ENCODE measurements at regions not wholly inside any gene's neighbourhood (a gene's known extent, or its start where the extent isn't known, plus 50 kb on each side); places are given as distances from the start of the nearest gene placed in this dataset.
"Not testable (repeated sequence)": the region's sequence is repeated elsewhere in the genome, so short reads cannot be mapped to it uniquely, and the experiment has no call there.

DNA sequence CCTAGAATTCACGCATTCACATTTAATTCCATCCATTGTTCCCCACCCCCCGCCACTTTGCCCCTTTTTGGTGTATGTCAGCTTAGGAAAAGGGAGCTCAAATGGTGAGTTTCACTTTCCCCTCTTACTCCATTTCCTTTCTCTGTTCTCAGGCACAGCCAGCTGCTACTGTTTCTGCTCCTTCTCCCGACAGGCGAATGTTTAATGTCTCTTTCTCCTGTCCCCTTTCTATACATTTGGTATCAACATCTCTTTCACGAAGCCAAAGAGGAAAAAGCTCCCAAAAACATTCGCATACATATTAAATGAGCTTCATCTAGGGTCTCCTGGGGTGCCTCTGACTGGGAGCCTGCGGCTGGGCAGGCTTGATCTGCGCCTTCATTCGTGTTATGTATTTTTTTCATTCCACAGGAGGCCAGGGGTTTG is 124.2 kb upstream of the SATB2 start:
- DNase-seq = no peak
- in situ Hi-C loops (cut with MboI; ENCODE audit: low pct_unique_long_range_greater_than_20kb, low sequenced_read_pairs) = no loop called here

DNA sequence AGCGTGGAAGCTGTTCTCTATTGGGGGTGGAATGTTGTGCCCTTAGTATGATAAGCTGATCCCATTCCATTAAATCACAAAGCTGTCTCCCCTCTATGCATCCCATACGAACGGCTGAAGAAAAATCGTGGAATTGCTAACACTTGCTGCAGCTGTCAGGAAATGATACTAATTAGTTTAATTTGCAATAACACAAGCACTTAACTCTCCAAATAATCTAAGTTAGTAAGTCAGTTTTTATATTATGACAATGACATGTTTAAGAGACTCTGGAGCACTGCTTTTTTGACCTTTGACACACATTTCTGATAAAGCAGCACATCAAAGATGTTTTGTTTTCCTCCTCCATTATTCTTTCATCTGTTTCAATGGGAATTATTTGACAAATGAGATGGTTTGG is 123.7 kb upstream of the SATB2 start:
- DNase-seq = no peak
- in situ Hi-C loops (cut with MboI; ENCODE audit: low pct_unique_long_range_greater_than_20kb, low sequenced_read_pairs) = no loop called here

DNA sequence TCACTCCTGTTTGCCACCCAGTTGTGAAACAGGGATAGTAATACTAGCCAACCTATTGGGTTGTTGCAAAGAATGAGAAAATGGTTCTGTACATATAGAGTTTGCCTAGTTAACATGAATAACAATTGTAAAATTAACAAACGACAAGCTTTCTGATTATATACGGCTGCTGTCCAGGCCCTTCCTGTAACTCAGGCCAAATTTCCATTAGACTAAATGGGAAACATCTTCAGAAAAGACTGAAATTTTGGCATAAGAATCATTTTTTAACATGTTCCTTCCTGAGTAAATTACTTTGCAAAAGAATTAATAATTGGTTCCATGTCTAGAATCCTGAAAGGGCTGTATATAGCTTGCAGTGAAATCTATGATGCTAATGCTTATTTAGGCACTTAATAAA is 117.7 kb upstream of the SATB2 start:
- in situ Hi-C loops (cut with MboI; ENCODE audit: low pct_unique_long_range_greater_than_20kb, low sequenced_read_pairs) = no loop called here
- DNase-seq = no peak

DNA sequence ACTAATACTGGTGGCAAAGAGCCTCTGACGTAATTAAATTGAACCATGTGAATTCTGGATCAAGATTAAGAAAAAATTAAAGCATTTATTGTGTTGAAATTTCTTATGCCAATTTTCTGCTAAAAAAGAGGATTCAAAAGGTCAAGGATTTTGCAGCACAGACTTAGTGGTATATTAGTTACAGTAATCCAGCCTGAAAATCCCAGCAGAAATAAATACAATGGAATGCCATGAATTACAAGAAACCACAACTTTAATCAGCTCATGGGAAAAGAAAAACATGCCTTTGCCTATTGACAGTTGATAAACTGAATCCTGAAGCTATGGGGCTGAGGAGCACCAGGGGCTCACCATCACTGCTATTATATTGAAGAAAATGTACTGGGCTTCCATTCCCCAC is 114.8 kb upstream of the SATB2 start:
- in situ Hi-C loops (cut with MboI; ENCODE audit: low pct_unique_long_range_greater_than_20kb, low sequenced_read_pairs) = no loop called here
- DNase-seq = no peak

DNA sequence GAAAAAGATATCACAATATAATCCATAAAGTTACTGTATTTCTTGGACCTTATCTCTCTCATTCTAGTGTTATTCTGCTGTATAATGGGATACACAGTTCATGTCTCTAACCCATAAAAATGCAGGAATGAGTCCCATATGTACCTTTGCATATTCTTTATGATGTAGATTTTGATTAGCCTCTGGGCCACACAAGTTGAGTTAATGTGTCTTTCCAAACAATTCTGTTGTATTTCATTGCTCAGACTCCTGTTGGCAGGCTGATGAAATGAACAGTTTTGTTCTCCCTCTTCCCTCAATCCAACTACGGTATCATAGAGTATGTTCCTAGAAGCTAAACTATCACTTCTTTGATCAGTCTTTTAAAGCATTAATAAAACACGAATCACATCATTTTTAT is 113.2 kb upstream of the SATB2 start:
- in situ Hi-C loops (cut with MboI; ENCODE audit: low pct_unique_long_range_greater_than_20kb, low sequenced_read_pairs) = no loop called here
- DNase-seq = no peak

DNA sequence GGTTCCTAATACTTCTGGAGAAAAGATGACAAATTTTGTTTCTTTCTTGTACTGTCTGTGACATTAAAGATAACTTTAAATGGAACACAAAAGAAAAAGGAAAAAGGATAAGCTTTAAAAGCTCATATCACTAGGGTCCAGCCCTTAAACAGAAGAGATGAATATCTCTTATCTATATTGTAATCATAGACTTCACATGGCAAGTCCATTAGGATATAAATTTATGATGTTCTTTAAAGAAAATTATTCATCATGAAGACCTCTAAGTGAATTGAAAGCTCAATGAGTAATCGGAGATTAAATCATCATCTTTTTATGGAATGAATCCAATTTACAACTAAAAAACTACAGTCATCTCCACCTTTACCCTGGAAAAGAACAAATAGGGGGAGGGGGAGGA is 111.6 kb upstream of the SATB2 start:
- no peak for DNase-seq
- in situ Hi-C loops (cut with MboI; ENCODE audit: low pct_unique_long_range_greater_than_20kb, low sequenced_read_pairs) = no loop called here

DNA sequence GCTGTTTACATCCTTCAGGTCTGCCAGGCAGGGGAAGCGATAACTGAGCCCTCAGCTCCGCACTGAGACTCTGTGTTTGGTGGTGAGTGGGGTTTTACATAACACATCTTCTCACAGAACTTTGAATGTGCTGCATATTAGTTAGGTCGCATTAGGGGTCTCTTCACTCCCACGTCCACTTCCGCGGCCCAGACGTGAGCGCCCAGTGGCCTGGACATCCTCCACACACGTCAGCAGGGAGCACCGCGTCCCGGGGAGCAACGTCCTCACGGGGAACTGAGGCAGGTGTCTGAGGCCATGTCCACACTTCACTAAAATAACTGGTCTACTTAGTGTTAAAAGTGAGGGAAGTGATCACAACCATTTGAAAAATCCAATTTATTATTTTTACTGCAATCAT is 100.4 kb upstream of the SATB2 start:
- in situ Hi-C loops (cut with MboI; ENCODE audit: low pct_unique_long_range_greater_than_20kb, low sequenced_read_pairs) = no loop called here
- no peak for DNase-seq

GRCh38 chr2:199556527-199557285 is 99.0 kb upstream of the SATB2 start:
- in situ Hi-C loops (cut with MboI; ENCODE audit: low pct_unique_long_range_greater_than_20kb, low sequenced_read_pairs) = no loop called here
- DNase-seq = no peak

GRCh38 chr2:199554026-199554425 is 96.3 kb upstream of the SATB2 start:
- DNase-seq = no peak
- in situ Hi-C loops (cut with MboI; ENCODE audit: low pct_unique_long_range_greater_than_20kb, low sequenced_read_pairs) = no loop called here

DNA sequence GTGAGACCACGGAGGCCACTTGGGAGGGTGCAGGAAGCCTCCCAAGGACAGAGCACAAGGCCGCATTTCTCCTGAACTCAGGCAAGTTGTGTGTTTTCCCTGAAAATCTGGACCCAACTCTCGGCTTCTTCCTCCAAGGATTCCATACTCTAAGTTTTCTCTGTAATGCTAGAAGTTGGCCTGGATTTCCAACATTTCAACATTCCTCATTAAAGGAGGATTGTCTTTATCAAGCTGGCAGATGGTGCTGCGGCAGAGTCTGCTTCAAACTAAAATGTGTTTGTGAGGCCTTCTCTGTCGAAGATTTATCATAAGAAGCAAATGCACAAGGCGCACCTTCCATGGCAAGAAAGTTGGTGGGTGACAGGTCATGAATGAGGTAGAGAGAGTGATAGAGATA is 94.4 kb upstream of the SATB2 start:
- in situ Hi-C loops (cut with MboI; ENCODE audit: low pct_unique_long_range_greater_than_20kb, low sequenced_read_pairs) = no loop called here
- no peak for DNase-seq

GRCh38 chr2:199543606-199544172 is 86.0 kb upstream of the SATB2 start:
- in situ Hi-C loops (cut with MboI; ENCODE audit: low pct_unique_long_range_greater_than_20kb, low sequenced_read_pairs) = no loop called here
- no peak for DNase-seq

- no peak for DNase-seq
- in situ Hi-C loops (cut with MboI; ENCODE audit: low pct_unique_long_range_greater_than_20kb, low sequenced_read_pairs) = no loop called here
These were observed 77.9 kb upstream of the SATB2 start for GRCh38 chr2:199535445-199536177.

DNA sequence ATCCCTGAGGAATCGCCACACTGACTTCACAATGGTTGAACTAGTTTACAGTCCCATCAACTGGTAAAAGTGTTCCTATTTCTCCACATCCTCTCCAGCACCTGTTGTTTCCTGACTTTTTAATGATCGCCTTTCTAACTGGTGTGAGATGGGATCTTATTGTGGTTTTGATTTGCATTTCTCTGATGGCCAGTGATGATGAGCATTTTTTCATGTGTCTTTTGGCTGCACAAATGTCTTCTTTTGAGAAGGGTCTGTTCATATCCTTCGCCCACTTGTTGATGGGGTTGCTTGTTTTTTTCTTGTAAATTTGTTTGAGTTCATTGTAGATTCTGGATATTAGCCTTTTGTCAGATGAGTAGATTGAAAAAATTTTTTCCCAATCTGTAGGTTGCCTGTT is 76.1 kb upstream of the SATB2 start:
- DNase-seq; in situ Hi-C loops (cut with MboI; ENCODE audit: low pct_unique_long_range_greater_than_20kb, low sequenced_read_pairs): not testable (repeated sequence)

DNA sequence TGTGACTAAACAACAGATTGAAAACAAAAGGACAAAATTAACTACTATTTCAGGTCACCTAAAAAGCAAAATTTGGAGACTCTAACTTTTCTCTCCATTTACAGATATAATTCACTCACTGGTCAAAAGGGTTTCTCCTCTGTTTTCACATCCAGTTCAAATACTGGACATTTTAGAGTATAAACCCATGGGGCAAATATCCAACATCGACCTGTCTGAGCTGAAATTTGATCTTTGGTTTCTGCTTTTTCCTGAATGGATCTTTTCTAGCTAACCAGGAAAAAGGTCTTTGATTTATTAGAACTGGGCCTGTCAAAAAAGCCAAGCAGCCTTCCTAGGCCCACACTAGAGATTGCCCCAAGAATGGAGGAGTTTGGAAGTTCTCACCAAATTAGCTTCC is 69.3 kb upstream of the SATB2 start:
- in situ Hi-C loops (cut with MboI; ENCODE audit: low pct_unique_long_range_greater_than_20kb, low sequenced_read_pairs) = no loop called here
- DNase-seq = no peak

DNA sequence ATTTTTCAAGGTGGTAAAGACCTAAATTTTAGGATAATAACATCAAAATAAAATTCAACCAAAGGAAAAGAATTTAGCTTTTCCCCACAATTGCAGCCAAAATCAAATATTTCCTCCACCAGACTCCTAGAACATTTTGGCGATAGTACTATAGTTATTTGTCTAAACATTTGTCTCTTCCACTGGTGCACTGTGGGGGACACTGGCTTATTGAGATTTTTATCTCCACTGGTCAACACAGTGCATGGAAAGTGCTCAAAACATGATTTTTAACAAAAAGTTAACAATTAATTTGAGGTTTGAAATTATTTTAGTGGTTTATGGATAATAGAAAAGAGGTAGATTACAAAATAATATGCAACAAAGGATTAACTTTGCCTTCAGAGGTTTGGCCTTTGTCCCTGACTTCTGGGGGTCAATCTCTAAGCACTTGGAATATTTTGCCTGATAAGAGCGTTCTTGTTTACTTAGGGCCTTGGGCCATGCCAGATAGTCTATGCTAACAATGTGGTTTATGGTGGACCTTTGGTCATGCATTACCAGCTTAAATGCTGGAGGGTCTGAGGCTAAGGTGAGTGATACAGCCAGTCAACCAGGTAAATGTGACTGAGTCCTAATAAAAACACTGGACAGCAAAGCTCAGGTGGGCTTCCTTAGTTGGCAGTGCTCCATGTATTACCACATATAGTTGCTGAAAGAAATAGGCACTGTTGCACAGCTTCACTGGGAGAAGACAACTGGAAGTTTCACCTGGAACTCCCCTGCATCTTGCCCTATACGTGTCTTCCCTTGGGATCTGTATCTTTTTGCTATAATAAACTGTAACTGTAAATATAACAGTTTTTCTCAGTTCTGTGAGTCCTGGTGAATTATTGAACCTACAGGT is 67.2 kb upstream of the SATB2 start:
- no peak for DNase-seq
- in situ Hi-C loops (cut with MboI; ENCODE audit: low pct_unique_long_range_greater_than_20kb, low sequenced_read_pairs) = no loop called here

DNA sequence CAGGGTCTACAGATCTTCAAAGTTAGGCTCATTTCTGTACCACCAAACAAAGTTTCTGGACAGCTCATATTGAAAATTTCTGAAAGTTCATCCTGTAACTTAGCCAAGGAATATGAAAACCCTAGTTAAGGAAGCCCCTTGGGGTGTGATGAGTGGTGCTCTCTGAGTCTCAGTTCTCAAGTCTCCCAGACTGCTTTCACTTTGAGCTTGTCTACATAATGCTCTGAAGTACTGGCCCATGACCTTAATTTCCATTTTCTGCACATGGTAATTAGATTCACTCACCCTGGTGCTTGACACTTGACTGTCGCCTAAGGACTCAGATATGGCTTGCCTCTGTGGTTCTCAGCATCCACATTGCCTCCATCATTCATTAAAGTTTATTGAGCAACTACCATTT is 51.7 kb upstream of the SATB2 start:
- in situ Hi-C loops (cut with MboI; ENCODE audit: low pct_unique_long_range_greater_than_20kb, low sequenced_read_pairs) = no loop called here

More for the DNA sequence above, 51.7 kb upstream of the SATB2 start:
- no peak for DNase-seq
